GM12872 (cell line): ENCODE measurements at regions not wholly inside any gene's neighbourhood (a gene's known extent, or its start where the extent isn't known, plus 50 kb on each side); places are given as distances from the start of the nearest gene placed in this dataset.

Experiments
- TF ChIP-seq, protein P1 (sequence below): IDR thresholded peaks from 3 replicates; pipeline ENCODE4 v1.5.1; 2011; ENCODE audit warnings: low read depth, mild to moderate bottlenecking, low read length, moderate library complexity; ENCODE audit not compliant: insufficient read depth

DNA sequence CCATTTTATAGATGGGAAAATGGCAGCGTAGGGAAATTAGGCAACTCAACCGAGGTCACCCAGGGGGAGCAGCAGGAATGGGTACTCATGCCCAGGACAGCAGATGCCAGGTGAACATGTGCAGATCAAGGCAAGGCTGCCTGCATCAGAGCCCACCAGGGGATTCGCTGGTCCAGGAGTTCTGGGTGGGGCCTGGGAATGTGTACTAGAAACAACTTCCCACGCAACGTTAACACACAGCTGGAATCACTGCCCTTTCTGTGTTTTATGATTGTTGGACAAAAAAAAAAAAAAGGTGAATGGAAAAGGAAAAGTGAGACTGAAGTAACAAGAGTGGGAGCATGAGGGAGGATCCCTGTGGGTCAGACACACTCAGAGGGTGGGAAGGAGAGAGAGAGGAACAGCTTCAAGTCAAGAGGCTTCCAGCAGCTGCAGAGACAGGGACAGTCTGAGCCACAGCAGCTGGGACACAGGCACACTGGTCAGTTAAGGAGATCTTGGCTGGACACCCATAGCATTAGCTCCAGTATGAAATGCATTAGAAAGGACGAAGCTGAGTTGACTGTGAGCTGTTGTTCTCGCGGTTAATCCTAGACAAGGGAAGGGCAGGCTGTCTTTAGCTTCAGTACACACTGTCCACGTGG lies 187.9 kb upstream of the INHBA start:
- TF ChIP-seq, protein P1, sequence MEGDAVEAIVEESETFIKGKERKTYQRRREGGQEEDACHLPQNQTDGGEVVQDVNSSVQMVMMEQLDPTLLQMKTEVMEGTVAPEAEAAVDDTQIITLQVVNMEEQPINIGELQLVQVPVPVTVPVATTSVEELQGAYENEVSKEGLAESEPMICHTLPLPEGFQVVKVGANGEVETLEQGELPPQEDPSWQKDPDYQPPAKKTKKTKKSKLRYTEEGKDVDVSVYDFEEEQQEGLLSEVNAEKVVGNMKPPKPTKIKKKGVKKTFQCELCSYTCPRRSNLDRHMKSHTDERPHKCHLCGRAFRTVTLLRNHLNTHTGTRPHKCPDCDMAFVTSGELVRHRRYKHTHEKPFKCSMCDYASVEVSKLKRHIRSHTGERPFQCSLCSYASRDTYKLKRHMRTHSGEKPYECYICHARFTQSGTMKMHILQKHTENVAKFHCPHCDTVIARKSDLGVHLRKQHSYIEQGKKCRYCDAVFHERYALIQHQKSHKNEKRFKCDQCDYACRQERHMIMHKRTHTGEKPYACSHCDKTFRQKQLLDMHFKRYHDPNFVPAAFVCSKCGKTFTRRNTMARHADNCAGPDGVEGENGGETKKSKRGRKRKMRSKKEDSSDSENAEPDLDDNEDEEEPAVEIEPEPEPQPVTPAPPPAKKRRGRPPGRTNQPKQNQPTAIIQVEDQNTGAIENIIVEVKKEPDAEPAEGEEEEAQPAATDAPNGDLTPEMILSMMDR: no peak

DNA sequence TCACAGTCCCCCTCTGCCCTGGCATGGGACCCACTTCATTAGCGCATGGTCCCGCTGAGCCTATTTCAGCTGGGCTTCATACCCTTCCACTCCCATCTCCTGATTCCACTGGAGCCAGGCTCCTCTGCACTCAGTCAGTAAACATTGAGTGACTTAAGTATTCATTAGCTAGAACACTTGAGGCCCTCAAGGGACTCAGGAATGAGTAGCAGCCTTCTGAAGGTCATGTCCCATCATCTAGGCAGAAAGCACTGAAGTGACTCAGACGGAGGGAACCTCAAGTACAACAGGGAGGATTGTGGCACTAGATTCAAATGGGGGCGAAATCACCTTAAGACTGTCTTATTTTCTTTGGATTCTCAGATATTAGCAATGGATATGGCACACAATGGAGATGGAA lies 186.6 kb upstream of the INHBA start:
- TF ChIP-seq, protein P1: no peak

DNA sequence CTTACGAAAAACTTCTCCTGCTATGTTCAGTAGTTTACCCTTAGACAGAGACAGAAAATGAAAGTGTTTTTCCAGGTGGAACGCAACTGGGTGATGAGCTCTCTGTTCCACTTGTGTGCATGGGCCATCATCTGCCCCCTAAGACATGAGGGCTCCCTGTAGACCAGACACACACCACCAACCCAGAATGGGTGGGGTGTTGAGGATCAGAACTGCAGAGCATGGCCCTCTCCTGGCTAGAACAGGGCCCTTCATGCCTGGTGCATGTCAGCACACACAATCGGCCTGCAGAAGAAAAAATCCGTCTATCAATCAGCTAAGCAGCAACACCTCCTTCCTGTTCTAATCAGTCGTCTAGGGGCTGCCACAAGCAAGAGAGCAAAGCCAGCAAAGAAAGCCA lies 186.2 kb upstream of the INHBA start:
- TF ChIP-seq, protein P1: peak; percentile 29; the same call in 1 of the 3 replicates

DNA sequence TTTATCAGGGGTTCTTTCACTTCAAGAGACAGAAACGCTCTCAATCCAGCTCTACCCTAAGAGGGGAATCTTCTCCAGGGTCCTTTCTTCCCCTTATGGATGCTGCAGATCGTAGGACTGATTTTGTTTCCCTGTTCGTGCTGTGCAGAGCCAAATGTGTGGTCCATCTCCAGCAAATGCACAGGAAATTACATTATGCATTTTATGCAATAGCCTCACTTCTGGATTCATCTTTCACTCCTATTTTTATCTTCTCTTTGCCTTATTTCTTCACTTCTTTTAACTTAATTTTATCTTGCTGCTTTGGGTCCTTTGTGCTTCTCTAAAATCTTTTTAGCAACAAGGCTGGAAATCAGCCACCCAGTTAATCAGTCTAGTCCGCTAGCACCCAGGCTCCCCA lies 184.5 kb upstream of the INHBA start:
- TF ChIP-seq, protein P1: no peak

DNA sequence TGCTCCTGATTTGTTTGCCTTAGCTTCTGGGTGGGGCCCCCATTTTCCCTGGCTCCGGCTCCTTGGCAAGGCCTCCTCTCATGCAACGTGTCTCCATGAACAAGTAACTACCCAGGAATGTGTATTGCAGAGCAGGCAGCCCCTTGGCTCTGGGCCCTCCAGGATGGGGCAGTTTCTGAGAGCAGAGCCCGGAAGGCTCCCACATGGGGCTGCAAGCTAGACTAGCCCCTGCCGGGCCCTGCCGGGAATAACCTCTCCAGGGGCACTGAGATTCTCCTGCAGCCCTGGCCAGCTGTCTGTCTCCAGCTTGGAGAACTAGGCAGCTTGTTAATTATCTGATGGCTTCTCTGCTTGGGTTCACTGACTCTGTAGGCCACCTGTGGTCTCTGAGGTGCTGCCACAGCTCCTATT lies 184.0 kb upstream of the INHBA start:
- TF ChIP-seq, protein P1: no peak

GRCh38 chr7:41886262-41886900 lies 183.5 kb upstream of the INHBA start:
- TF ChIP-seq, protein P1: no peak

GRCh38 chr7:41885748-41886147 lies 182.9 kb upstream of the INHBA start:
- TF ChIP-seq, protein P1: no peak
